D341Med (cell line): ENCODE measurements at regions not wholly inside any gene's neighbourhood (a gene's known extent, or its start where the extent isn't known, plus 50 kb on each side); places are given as distances from the start of the nearest gene placed in this dataset.
"Not testable (repeated sequence)": the region's sequence is repeated elsewhere in the genome, so short reads cannot be mapped to it uniquely, and the experiment has no call there.

Experiments used
- DNase-seq: peaks from one replicate; pipeline ENCODE4 v3.0.0; 2012; ENCODE audit warnings: low spot score

DNA sequence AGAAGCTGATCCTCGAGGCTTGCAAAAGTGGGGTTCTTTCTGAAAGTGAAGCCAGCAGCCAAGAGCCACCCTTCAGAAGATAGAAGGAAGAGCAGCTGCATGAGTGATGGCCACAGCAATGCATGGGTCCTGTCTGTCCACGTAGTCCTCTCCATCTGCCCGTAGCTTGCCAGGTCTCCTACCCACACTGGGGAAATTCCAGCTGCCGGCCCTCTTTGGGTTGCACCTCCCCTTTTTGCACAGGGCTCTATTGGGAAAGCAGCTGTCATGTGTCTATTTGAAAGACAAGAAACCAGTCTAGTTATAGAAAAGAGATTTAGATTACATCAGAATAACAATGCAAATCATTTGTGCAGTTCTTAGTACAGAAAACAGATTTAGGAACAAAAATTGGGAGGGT lies 204.4 kb downstream of the GIPC2 start:
- DNase-seq: no peak

- no peak for DNase-seq
Observed at GRCh38 chr1:78254517-78254916, 208.8 kb downstream of the GIPC2 start.

DNA sequence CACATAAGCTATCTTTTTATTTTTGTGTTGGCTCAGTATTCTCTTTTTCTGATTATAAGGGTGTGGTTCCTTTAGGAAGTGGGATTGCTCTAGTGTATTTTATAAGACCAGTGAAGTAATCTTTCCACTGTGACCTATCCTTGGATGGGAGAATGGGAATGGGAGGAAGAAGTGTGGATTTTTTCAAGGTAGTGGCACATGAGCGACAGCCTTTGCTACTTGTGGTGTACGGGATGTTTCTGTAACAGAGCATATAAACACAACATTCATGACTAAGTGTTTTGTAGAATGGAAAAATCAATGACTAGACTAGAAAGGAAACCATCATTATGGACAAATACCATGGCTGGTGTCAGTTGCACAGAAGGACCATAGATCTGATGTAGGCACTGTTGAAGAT lies 209.6 kb downstream of the GIPC2 start:
- no peak for DNase-seq

DNA sequence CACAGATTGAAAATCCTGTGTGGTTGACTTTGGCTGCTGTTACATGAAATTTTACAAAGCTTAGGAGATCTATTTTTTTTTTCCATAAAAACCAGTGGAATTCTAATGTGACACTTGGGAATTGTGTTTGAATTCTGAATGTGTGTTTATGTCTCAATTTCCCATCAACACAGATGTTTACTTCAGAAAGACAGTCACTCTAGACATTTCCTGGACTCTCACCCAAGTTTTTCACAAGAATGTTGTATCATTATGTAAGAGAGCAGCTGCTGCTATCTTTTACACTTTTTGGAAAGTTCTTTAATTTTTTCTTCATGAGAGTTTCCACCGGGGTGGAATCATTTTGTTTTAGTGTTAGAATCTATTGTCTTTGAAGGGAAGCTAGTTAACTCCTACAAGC lies 210.1 kb downstream of the GIPC2 start:
- no peak for DNase-seq

- DNase-seq: no peak
Observed at GRCh38 chr1:78263459-78263858, 217.7 kb downstream of the GIPC2 start.

- no peak for DNase-seq
Observed at GRCh38 chr1:78263946-78264345, 218.2 kb downstream of the GIPC2 start.

DNA sequence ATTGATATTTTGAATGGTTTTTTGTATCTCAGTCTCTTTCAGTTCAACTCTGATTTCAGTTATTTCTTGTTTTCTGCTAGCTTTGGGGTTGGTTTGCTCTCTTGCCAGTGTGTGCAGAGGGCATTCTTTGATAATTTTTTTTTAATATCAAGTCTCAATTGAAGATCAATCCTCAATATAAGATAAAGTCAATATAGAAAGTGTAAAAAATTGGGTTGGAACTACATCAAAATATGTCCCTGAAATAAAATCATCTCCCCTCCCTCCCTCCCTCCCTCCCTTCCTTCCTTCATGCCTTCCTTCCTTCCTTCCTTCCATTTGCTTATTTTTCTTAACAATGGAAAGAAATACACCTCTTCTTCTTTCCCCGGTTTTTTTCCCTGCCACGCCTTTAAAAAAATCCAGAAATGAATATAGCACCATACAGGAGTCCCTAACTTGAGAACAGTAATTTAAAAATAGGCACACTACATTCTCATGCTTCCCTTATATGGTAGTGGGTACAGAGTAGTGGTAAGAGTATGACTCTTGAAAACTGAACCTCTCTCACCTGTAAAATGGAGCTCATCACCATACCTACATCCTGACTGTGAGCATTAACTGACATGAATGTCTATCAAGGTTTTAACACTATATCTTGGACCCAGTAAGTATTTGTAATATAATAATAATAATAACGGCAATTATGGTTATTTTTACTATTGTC lies 221.9 kb downstream of the GIPC2 start:
- no peak for DNase-seq

GRCh38 chr1:78269591-78269990 lies 221.2 kb upstream of the PTGFR start:
- DNase-seq: no peak

DNA sequence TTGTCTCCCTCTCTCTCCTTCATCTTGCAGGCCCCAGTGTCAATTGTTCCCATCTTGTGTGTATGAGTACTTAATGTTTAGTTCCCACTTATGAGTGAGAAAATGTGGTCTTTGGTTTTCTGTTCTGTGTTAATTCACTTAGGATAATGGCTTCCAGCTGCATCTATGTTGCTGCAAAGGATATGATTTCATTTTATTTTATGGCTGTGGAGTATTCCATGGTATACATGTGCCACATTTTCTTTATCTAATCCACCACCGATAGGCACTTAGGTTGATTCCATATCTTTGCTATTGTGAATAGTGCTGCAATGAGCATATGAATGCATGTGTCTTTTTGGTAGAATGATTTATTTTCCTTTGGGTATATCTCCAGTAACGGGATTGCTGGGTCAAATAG lies 219.4 kb upstream of the PTGFR start:
- DNase-seq: not testable (repeated sequence)

DNA sequence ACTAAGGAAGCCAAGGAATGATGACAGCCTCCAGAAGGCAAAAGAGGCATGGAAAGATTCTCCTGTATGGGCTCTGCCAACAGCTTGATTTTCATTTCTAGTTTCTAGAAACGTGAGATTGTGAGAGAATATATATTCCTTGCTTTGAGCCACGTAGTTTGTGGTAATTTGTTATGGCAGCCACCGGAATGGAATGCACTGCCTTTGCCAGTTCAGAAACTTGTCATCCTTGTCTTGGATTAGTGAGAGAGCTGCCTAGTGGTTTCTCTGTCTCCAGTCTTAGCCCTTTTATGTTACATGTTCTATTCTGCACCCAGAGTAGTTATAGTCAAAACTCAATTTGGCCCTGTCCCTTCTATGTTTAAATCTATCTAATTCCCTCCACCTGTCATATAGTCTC lies 216.0 kb upstream of the PTGFR start:
- no peak for DNase-seq

DNA sequence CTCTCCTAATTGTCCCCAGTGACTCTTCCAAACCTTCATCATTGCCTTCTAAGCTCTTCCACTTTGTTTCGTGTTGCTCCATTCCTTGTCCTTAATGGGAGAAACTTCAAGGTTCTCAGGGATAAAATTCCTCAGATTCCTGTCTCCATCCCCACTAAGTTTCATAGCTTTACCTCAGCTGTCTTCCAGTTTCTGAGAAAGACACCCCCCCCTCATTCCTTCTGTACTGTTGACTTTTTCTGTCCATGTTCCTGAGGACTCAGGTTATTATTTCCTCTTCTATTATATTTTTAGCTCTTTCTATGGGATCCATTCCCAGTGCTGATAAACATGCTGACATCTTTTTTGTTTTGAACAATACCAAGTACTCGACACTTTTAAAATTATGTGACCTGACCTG lies 215.3 kb upstream of the PTGFR start:
- no peak for DNase-seq

GRCh38 chr1:78275906-78276685 lies 214.7 kb upstream of the PTGFR start:
- no peak for DNase-seq

- DNase-seq: no peak
Observed at GRCh38 chr1:78277253-78277652, 213.5 kb upstream of the PTGFR start.

DNA sequence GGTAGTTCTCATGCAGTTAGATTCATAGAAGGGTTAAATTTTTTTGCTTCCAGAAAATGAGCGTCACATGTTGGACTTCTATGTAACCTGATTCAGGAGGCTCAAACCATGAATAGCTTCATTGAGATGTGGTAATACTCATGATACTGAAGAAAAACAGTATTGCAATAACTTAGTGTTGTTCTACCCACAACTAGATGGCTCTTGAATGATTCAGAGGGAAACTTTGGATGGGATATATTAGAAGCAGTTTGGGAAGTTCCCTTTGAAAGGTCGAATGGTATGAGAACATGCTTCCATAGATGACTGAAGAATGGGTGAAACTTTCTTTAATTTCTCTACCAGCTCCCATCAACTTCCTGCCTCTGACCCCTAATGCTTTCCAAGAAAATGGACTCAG lies 211.7 kb upstream of the PTGFR start:
- no peak for DNase-seq

DNA sequence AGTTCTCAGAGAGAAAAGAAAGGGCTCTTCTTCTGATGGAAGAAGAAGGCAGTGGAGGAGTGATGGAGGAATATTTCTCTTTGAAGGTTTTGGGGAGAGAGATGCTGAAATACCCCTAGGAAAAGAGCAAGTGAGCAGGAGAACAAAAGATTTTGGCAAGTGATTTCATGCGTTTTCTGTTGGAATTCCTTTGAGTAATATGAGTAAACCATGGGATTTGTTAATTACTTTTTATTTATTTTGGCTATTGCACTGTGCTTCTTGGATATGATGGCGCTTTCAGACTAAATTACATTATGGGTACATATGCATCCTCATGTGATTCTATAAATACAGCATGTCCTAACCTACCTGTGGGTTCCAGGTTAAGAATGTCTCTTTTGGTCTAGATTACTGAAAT lies 210.1 kb upstream of the PTGFR start:
- DNase-seq: no peak

- no peak for DNase-seq
Observed at GRCh38 chr1:78281580-78281979, 209.2 kb upstream of the PTGFR start.

- DNase-seq: no peak
Observed at GRCh38 chr1:78283691-78284090, 207.1 kb upstream of the PTGFR start.

GRCh38 chr1:78284354-78284753 lies 206.4 kb upstream of the PTGFR start:
- DNase-seq: no peak

DNA sequence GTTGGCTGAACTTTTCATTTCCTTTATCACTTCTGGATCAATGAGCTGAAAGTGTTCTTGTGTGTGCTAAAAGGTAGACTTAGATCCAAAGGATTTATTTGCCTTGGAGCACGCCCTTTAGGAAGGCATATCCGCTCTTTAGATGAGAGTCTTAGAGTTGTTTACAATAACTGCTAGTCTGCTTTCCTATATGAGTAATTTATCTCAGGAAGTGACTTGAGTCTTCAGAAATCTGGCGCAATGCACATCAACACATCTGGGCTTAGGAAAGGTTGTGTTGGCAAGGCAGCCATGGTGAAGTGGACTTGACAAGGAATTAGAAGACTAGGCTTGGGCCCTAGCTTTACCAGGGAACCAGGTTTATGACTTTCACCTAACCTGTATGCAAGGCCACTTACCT lies 204.1 kb upstream of the PTGFR start:
- no peak for DNase-seq

- no peak for DNase-seq
Observed at GRCh38 chr1:78289603-78290002, 201.2 kb upstream of the PTGFR start.

GRCh38 chr1:78291418-78291817 lies 199.4 kb upstream of the PTGFR start:
- no peak for DNase-seq

- no peak for DNase-seq
Observed at GRCh38 chr1:78291872-78292271, 198.9 kb upstream of the PTGFR start.

GRCh38 chr1:78292361-78292760 lies 198.4 kb upstream of the PTGFR start:
- no peak for DNase-seq

DNA sequence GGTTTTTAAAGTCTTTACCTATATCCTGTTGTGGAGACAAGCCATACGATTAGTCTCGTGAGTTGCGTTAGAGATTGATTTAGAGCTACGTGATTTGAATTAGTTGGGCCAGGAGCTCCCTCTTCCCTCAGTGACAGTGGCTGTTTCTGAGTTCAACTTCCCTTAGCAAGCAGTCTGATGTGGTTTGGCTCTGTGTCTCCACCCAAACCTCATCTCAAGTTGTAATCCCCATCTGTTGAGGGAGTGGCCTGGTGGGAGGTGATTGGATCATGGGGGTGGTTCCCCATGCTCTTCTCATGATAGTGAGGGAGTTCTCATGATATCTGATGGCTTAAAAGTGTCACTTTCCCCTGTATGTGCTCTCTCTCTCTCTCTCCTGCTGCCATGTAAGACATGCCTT lies 192.9 kb upstream of the PTGFR start:
- no peak for DNase-seq
